Activated CD8-positive, alpha-beta T cell treated with anti-CD3 and anti-CD28 coated beads for 36 hours (primary cell): ENCODE measurements at regions not wholly inside any gene's neighbourhood (a gene's known extent, or its start where the extent isn't known, plus 50 kb on each side); places are given as distances from the start of the nearest gene placed in this dataset.

ENCODE experiments used
- ATAC-seq: fragments of 200-7000 bp; cut with Tn5 transposase; one replicate; pipeline ENCODE4 v1.10.0; 2021; ENCODE audit warnings: mild to moderate bottlenecking, moderate library complexity
- CTCF ChIA-PET: fragments of 350-600 bp; sonication (Branson Sonifier 250); formaldehyde crosslinking; loops from one replicate; lab custom pipeline; 2021; ENCODE audit warnings: antibody characterized with exemption; lab: Charles Lee
- POLR2A ChIA-PET: fragments of 350-600 bp; sonication (Branson Sonifier 250); formaldehyde crosslinking; loops from one replicate; lab custom pipeline; 2021; ENCODE audit warnings: antibody characterized with exemption; lab: Charles Lee
- DNase-seq: peaks from one replicate; pipeline ENCODE4 v3.0.0-alpha.2; 2020
- H3K27ac Mint-ChIP-seq: one replicate; pipeline ENCODE4 v1.8.0; 2021; ENCODE audit warnings: mild to moderate bottlenecking, mixed read lengths
- H3K27me3 Mint-ChIP-seq: one replicate; pipeline ENCODE4 v1.8.0; 2021; ENCODE audit warnings: mixed read lengths
- H3K36me3 Mint-ChIP-seq: one replicate; pipeline ENCODE4 v1.8.0; 2021; ENCODE audit warnings: low read depth, mixed read lengths
- H3K4me1 Mint-ChIP-seq: one replicate; pipeline ENCODE4 v1.8.0; 2021; ENCODE audit warnings: low read depth, mixed read lengths
- H3K4me3 Mint-ChIP-seq: one replicate; pipeline ENCODE4 v1.8.0; 2021; ENCODE audit warnings: mild to moderate bottlenecking, moderate library complexity, mixed read lengths
- H3K9me3 Mint-ChIP-seq: one replicate; pipeline ENCODE4 v1.8.0; 2021; ENCODE audit warnings: mixed read lengths
- CTCF ChIP-seq: fragments of 200-600 bp; IDR thresholded peaks from one replicate; pipeline ENCODE4 v1.8.0; 2022; ENCODE audit warnings: antibody characterized with exemption, mild to moderate bottlenecking
- intact Hi-C: fragments of 100-400 bp; cut with micrococcal nuclease; formaldehyde crosslinking; loops from one replicate; pipeline ENCODE4 v1.10.0; 2022

- POLR2A ChIA-PET = no interaction called here
- CTCF ChIA-PET = no interaction called here
- no peaks in the 10 kb centered on the region for H3K9me3 Mint-ChIP-seq
- H3K27ac Mint-ChIP-seq = no peak overlapping the region
- H3K27me3 Mint-ChIP-seq = peaks cover 2% of the 10 kb centered on the region
- H3K36me3 Mint-ChIP-seq = no peaks in the 10 kb centered on the region
- intact Hi-C loops = no loop called here
- DNase-seq = no peak
- no peak for ATAC-seq
- no peak overlapping the region for H3K4me3 Mint-ChIP-seq
- no peak for TF ChIP-seq CTCF
- H3K4me1 Mint-ChIP-seq = no peaks in the 10 kb centered on the region
Observed at GRCh38 chr2:224187220-224187619, 148.1 kb upstream of the SERPINE2 start.

- ChIA-PET CTCF (no interaction called here), POLR2A (interaction anchor here (0.7 kb wide), 1 partner anchor 446 kb away, joined by 3 read pairs; no protein-coding TSS in a partner anchor)
- Mint-ChIP-seq H3K4me3 (no peak overlapping the region), H3K36me3 (no peaks in the 10 kb centered on the region), H3K4me1 (no peaks in the 10 kb centered on the region), H3K9me3 (no peaks in the 10 kb centered on the region), H3K27ac (no peak overlapping the region), H3K27me3 (peaks cover 5% of the 10 kb centered on the region)
- ATAC-seq (no peak), DNase-seq (no peak)
- TF ChIP-seq CTCF = no peak
- intact Hi-C loops = no loop called here
Observed at GRCh38 chr2:224185023-224185601, 146.0 kb upstream of the SERPINE2 start.

- TF ChIP-seq CTCF = no peak
- intact Hi-C loops = no loop called here
- ChIA-PET CTCF (interaction anchor here (1.2 kb wide), 1 partner anchor 189 kb away, joined by 3 read pairs; no protein-coding TSS in a partner anchor), POLR2A (no interaction called here)
- Mint-ChIP-seq H3K4me3 (no peak overlapping the region), H3K4me1 (no peaks in the 10 kb centered on the region), H3K9me3 (no peaks in the 10 kb centered on the region), H3K27ac (no peak overlapping the region), H3K36me3 (no peaks in the 10 kb centered on the region), H3K27me3 (peaks cover 4% of the 10 kb centered on the region)
- DNase-seq (no peak), ATAC-seq (no peak)
Observed at GRCh38 chr2:224183086-224183485, 144.0 kb upstream of the SERPINE2 start.

GRCh38 chr2:224182498-224182897, 143.4 kb upstream of the SERPINE2 start:
- ChIA-PET POLR2A (no interaction called here), CTCF (no interaction called here)
- no peak for ATAC-seq
- Mint-ChIP-seq H3K4me1 (no peaks in the 10 kb centered on the region), H3K27me3 (peaks cover 4% of the 10 kb centered on the region), H3K4me3 (no peak overlapping the region), H3K36me3 (no peaks in the 10 kb centered on the region), H3K27ac (no peak overlapping the region), H3K9me3 (no peaks in the 10 kb centered on the region)
- TF ChIP-seq CTCF = no peak
- no peak for DNase-seq
- intact Hi-C loops = no loop called here

GRCh38 chr2:224181534-224182155, 142.6 kb upstream of the SERPINE2 start:
- Mint-ChIP-seq H3K27me3 (peaks cover 4% of the 10 kb centered on the region), H3K4me3 (no peak overlapping the region), H3K4me1 (no peaks in the 10 kb centered on the region), H3K27ac (no peak overlapping the region), H3K9me3 (no peaks in the 10 kb centered on the region), H3K36me3 (no peaks in the 10 kb centered on the region)
- no peak for TF ChIP-seq CTCF
- no peak for ATAC-seq
- intact Hi-C loops = no loop called here
- ChIA-PET CTCF (interaction anchor here (0.6 kb wide), 1 partner anchor 122 kb away, joined by 4 read pairs; no protein-coding TSS in a partner anchor), POLR2A (no interaction called here)
- no peak for DNase-seq
